Fibroblast of lung (primary cell): ENCODE measurements at regions not wholly inside any gene's neighbourhood (a gene's known extent, or its start where the extent isn't known, plus 50 kb on each side); places are given as distances from the start of the nearest gene placed in this dataset.
A peak's percentile ranks its signal among the peaks of the same experiment; 100 is the strongest.

Source experiments
- DNase-seq, 2 donors: peaks; one replicate each; pipeline versions ENCODE4 v3.0.0 to v3.0.0-alpha.2; 2010; ENCODE audit warnings: low read depth in 2 of 2
- H2AFZ ChIP-seq: 2 replicates; pipeline ENCODE4 v1.5.1; 2012; ENCODE audit warnings: low read length, control low read depth, inconsistent platforms
- H3K27ac ChIP-seq: 2 replicates; pipeline ENCODE4 v1.5.1; 2011; ENCODE audit warnings: low read length, control low read depth; ENCODE audit not compliant: insufficient read depth
- H3K27me3 ChIP-seq: 2 replicates; pipeline ENCODE4 v1.5.1; 2011; ENCODE audit warnings: mild to moderate bottlenecking, low read length; ENCODE audit not compliant: control insufficient read depth, insufficient read depth
- H3K36me3 ChIP-seq: 2 replicates; pipeline ENCODE4 v1.5.1; 2011; ENCODE audit warnings: low read length; ENCODE audit not compliant: control insufficient read depth, insufficient read depth
- H3K4me1 ChIP-seq: 2 replicates; pipeline ENCODE4 v1.5.1; 2011; ENCODE audit warnings: low read length; ENCODE audit not compliant: control insufficient read depth, insufficient read depth; ENCODE audit errors: extremely low read depth
- H3K4me2 ChIP-seq: 2 replicates; pipeline ENCODE4 v1.5.1; 2011; ENCODE audit warnings: low read length, control low read depth; ENCODE audit not compliant: insufficient read depth; ENCODE audit errors: extremely low read depth
- H3K4me3 ChIP-seq, 4 experiments: fragments of 200-600 bp in 1 of 4; sonication (generic) in 1 of 4; replicated peaks in 1 of 4; 2 replicates each; pipeline ENCODE4 v1.5.1; 2011 to 2016; ENCODE audit warnings: low read length in 4 of 4, low read depth in 3 of 4, mild to moderate bottlenecking in 3 of 4, control low read depth in 2 of 4, inconsistent platforms in 1 of 4, mixed read lengths in 1 of 4; ENCODE audit not compliant: insufficient read depth in 1 of 4; ENCODE audit errors: control extremely low read depth in 1 of 4
- H3K79me2 ChIP-seq: 2 replicates; pipeline ENCODE4 v1.5.1; 2012; ENCODE audit warnings: mild to moderate bottlenecking, low read length, inconsistent platforms; ENCODE audit not compliant: control insufficient read depth, insufficient read depth
- H3K9ac ChIP-seq: 2 replicates; pipeline ENCODE4 v1.5.1; 2011; ENCODE audit warnings: mild to moderate bottlenecking, low read length, control low read depth; ENCODE audit not compliant: insufficient read depth
- H3K9me3 ChIP-seq: 2 replicates; pipeline ENCODE4 v1.5.1; 2012; ENCODE audit warnings: low read depth, low read length; ENCODE audit not compliant: control insufficient read depth, insufficient read depth
- H4K20me1 ChIP-seq: 2 replicates; pipeline ENCODE4 v1.5.1; 2011; ENCODE audit warnings: low read length; ENCODE audit not compliant: control insufficient read depth, insufficient read depth; ENCODE audit errors: extremely low read depth
- CTCF ChIP-seq, 2 donors: IDR thresholded peaks in 1 of 2; conservative IDR thresholded peaks in 1 of 2; 1 replicate in 1 of 2; 2 replicates in 1 of 2; pipeline ENCODE4 v1.5.1; 2011 to 2012; ENCODE audit warnings: low read length in 2 of 2, control low read depth in 1 of 2, inconsistent platforms in 1 of 2, low read depth in 1 of 2, mild to moderate bottlenecking in 1 of 2
- EZH2 ChIP-seq: IDR thresholded peaks from 2 replicates; pipeline ENCODE4 v1.5.1; 2012; ENCODE audit warnings: low read length, control low read depth, mild to moderate bottlenecking; ENCODE audit errors: missing control alignments

- Histone ChIP-seq H3K9me3 (no peaks in the 10 kb centered on the region), H3K9ac (no peak overlapping the region), H3K27me3 (no peaks in the 10 kb centered on the region), H3K4me1 (no peaks in the 10 kb centered on the region), H3K4me3 (no peak overlapping the region), H2AFZ (peak overlapping the region; percentile 18), H3K27ac (no peak overlapping the region), H3K4me2 (no peak overlapping the region), H3K36me3 (no peaks in the 10 kb centered on the region), H4K20me1 (no peaks in the 10 kb centered on the region), H3K79me2 (no peaks in the 10 kb centered on the region)
- no peak for DNase-seq
- no peak for TF ChIP-seq CTCF (conservative IDR thresholded peaks at IDR 0.05 in 1 of 2, IDR thresholded peaks at IDR 0.05 in 1 of 2; ENCODE audit: low read depth in 1 of 2, low read length in 2 of 2)
Observed at GRCh38 chr6:112464901-112465665, 118.0 kb downstream of the RFPL4B start.

GRCh38 chr6:112466373-112467151 lies 119.4 kb downstream of the RFPL4B start:
- no peak overlapping the region for H3K9ac ChIP-seq
- no peaks in the 10 kb centered on the region for H3K27me3 ChIP-seq
- H3K4me2 ChIP-seq, result no peak overlapping the region
- H2AFZ ChIP-seq, result no peak overlapping the region
- H3K36me3 ChIP-seq, result no peaks in the 10 kb centered on the region
- peak; percentile 26 to 83 for DNase-seq
- H3K4me1 ChIP-seq, result no peaks in the 10 kb centered on the region
- no peaks in the 10 kb centered on the region for H4K20me1 ChIP-seq
- no peak overlapping the region for H3K4me3 ChIP-seq
- no peak overlapping the region for H3K27ac ChIP-seq
- H3K9me3 ChIP-seq, result no peaks in the 10 kb centered on the region
- no peaks in the 10 kb centered on the region for H3K79me2 ChIP-seq
- TF ChIP-seq EZH2 (no peak), CTCF (conservative IDR thresholded peaks at IDR 0.05 in 1 of 2, IDR thresholded peaks at IDR 0.05 in 1 of 2; ENCODE audit: low read depth in 1 of 2, low read length in 2 of 2) (no peak)

- H3K27me3 ChIP-seq, result no peaks in the 10 kb centered on the region
- no peak for TF ChIP-seq CTCF (conservative IDR thresholded peaks at IDR 0.05 in 1 of 2, IDR thresholded peaks at IDR 0.05 in 1 of 2; ENCODE audit: low read depth in 1 of 2, low read length in 2 of 2)
- no peak for TF ChIP-seq EZH2
- no peaks in the 10 kb centered on the region for H3K36me3 ChIP-seq
- H3K9ac ChIP-seq, result no peak overlapping the region
- H3K9me3 ChIP-seq, result no peaks in the 10 kb centered on the region
- H2AFZ ChIP-seq, result no peak overlapping the region
- H3K4me3 ChIP-seq, result no peak overlapping the region
- no peak overlapping the region for H3K4me2 ChIP-seq
- H3K79me2 ChIP-seq, result no peaks in the 10 kb centered on the region
- no peaks in the 10 kb centered on the region for H3K4me1 ChIP-seq
- DNase-seq, result peak in 1 of 2 donors; percentile 86
- no peak overlapping the region for H3K27ac ChIP-seq
- no peaks in the 10 kb centered on the region for H4K20me1 ChIP-seq
Observed at GRCh38 chr6:112468359-112468758, 121.2 kb downstream of the RFPL4B start.
